ENCODE measurements at regions not wholly inside any gene's neighbourhood (a gene's known extent, or its start where the extent isn't known, plus 50 kb on each side); places are given as distances from the start of the nearest gene placed in this dataset.
"Not testable (repeated sequence)": the region's sequence is repeated elsewhere in the genome, so short reads cannot be mapped to it uniquely, and the experiment has no call there.

DNA sequence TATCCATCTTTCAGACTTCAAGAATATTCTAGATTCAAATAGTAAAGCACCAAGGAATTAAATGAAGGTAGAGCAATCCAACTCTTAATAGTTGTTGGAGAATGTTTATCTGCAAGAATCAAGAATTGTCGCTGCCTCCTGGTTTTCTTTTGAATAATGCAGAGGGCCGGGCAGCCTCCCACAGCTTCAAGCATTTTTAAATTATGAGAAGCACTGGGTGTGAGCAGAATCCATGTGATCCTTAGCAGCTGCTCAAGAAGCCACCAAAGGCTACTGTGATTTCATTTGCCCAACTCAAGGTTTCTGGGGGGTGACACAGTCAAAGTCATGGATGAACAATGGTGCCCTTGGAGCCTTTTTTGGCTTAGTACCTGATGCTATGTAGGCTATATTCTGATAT is 374.9 kb downstream of the BCL2L11 start:
- not testable (repeated sequence) for H3K27ac ChIP-seq (ENCODE audit: low read length); H3K36me3 ChIP-seq (ENCODE audit: insufficient read depth, low read length); H2AFZ ChIP-seq (ENCODE audit: low read depth, low read length); H3K4me2 ChIP-seq (ENCODE audit: insufficient read depth, low read length); H3K4me3 ChIP-seq (ENCODE audit: low read depth in 1 of 2, low read length in 2 of 2); DNase-seq; H4K20me1 ChIP-seq (ENCODE audit: insufficient read depth, low read length); ATAC-seq (ENCODE audit: insufficient read depth, low read depth); H3K27me3 ChIP-seq (ENCODE audit: insufficient read depth, low read length, poor library complexity); H3K9me3 ChIP-seq (ENCODE audit: insufficient read depth, low read length, severe bottlenecking); H3K9ac ChIP-seq (ENCODE audit: low read depth, low read length)
- peaks cover 28% of the 10 kb centered on the region for H3K4me1 ChIP-seq (ENCODE audit: insufficient read depth, low read length)
- peaks cover 28% of the 10 kb centered on the region for H3K79me2 ChIP-seq (ENCODE audit: insufficient read depth, low read length)

DNA sequence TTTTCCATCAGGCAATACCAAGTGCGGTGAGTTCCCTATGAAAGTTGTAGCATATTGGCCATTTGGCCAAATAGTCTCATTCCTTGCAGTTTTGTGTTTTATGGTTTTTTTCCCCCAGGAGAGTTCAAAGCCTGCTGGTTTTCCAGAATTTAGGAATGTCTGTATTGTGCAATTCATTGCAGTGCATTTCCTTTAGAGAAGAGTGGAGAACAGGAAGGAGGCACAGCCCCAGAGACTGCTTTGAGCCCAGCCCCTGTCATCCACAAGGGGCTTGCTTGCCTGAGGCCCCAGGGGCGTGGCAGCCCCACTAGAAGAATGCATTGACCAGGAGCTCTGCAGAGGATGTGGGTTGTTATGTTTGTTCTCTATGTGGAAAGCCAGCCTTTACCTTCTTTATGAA is 375.5 kb downstream of the BCL2L11 start:
- Histone ChIP-seq H3K4me1 (ENCODE audit: insufficient read depth, low read length) (peaks cover 25% of the 10 kb centered on the region), H3K79me2 (ENCODE audit: insufficient read depth, low read length) (peaks cover 25% of the 10 kb centered on the region)
- not testable (repeated sequence) for H3K4me3 ChIP-seq (ENCODE audit: low read depth in 1 of 2, low read length in 2 of 2); H3K27me3 ChIP-seq (ENCODE audit: insufficient read depth, low read length, poor library complexity); H3K9ac ChIP-seq (ENCODE audit: low read depth, low read length); H3K9me3 ChIP-seq (ENCODE audit: insufficient read depth, low read length, severe bottlenecking); H3K27ac ChIP-seq (ENCODE audit: low read length); H4K20me1 ChIP-seq (ENCODE audit: insufficient read depth, low read length); H3K4me2 ChIP-seq (ENCODE audit: insufficient read depth, low read length); H3K36me3 ChIP-seq (ENCODE audit: insufficient read depth, low read length); H2AFZ ChIP-seq (ENCODE audit: low read depth, low read length)
- peak; percentile 26; the same call in 2 of the 3 replicates for ATAC-seq (ENCODE audit: insufficient read depth, low read depth)
- peak; percentile 60 for DNase-seq

DNA sequence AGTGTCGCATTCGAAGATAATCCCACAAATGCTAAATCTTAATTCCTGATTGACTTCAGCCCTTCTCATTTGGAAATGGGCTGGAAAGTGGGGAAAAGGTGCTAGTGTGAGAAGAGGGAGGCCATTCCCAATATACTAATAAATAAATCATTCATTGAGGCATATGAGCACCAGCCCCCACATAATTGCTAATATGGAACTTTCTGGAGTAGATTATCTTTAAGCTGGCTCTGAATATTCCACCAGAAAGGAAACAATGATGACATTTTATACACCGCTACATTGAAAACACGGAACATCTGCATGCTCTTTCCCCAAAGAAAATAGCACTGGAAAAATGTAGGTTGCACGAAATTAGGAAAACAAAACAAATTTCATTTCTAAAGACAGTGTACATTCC is 376.1 kb downstream of the BCL2L11 start:
- H3K79me2 ChIP-seq (ENCODE audit: insufficient read depth, low read length) = peaks cover 19% of the 10 kb centered on the region
- not testable (repeated sequence) for ATAC-seq (ENCODE audit: insufficient read depth, low read depth); H4K20me1 ChIP-seq (ENCODE audit: insufficient read depth, low read length); H3K4me3 ChIP-seq (ENCODE audit: low read depth in 1 of 2, low read length in 2 of 2); DNase-seq; H3K4me2 ChIP-seq (ENCODE audit: insufficient read depth, low read length); H3K36me3 ChIP-seq (ENCODE audit: insufficient read depth, low read length); H3K27me3 ChIP-seq (ENCODE audit: insufficient read depth, low read length, poor library complexity); H3K27ac ChIP-seq (ENCODE audit: low read length); H3K9me3 ChIP-seq (ENCODE audit: insufficient read depth, low read length, severe bottlenecking); H2AFZ ChIP-seq (ENCODE audit: low read depth, low read length); H3K9ac ChIP-seq (ENCODE audit: low read depth, low read length)
- H3K4me1 ChIP-seq (ENCODE audit: insufficient read depth, low read length) = peaks cover 20% of the 10 kb centered on the region

DNA sequence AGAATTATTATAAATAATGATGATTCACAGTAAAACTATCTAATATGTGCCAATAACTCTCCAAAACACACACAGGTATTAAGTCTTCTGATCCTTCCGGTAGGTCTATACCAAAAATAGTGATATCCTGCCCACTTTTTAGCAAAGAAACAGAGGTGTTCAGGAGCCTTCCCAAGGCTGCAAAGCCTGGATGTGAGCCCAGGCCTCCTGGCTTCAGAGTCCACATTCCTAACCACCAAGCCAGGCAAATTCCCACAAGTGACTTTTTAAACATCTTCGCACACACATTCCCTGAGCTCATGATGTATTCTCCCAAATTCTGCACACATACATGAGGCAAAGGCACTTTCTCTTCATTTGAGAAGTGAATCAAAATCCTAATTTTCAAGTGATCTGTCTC is 376.6 kb downstream of the BCL2L11 start:
- Histone ChIP-seq H3K79me2 (ENCODE audit: insufficient read depth, low read length) (peaks cover 15% of the 10 kb centered on the region), H3K4me1 (ENCODE audit: insufficient read depth, low read length) (peaks cover 18% of the 10 kb centered on the region)
- H3K27me3 ChIP-seq (ENCODE audit: insufficient read depth, low read length, poor library complexity); H3K9me3 ChIP-seq (ENCODE audit: insufficient read depth, low read length, severe bottlenecking); H3K36me3 ChIP-seq (ENCODE audit: insufficient read depth, low read length); H2AFZ ChIP-seq (ENCODE audit: low read depth, low read length); H3K9ac ChIP-seq (ENCODE audit: low read depth, low read length); H4K20me1 ChIP-seq (ENCODE audit: insufficient read depth, low read length); H3K4me3 ChIP-seq (ENCODE audit: low read depth in 1 of 2, low read length in 2 of 2); H3K27ac ChIP-seq (ENCODE audit: low read length); H3K4me2 ChIP-seq (ENCODE audit: insufficient read depth, low read length); ATAC-seq (ENCODE audit: insufficient read depth, low read depth); DNase-seq: not testable (repeated sequence)

DNA sequence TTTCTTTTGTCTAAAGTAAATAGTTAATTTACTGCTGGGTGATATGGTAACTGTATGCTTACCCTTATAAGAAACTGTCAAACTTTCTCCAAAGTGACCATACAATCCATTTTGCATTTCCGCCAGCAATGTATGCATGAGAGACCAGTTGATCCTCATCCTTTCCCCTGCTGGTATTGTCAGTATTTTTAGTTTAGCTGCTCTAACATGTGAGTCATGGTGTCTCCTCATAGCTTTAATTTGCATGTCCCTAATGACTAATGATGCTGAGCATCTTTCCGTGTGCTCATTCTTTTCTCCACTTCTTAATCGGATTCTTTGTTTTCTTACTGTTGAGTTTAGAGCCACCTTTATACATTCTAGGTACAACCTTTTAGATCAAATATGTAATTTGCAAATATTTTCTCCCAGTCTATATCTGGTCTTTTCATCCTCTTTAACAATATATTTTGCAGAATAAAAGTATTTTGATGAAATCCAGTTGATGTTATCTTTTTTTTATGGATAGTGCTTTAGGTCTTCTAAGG is 379.9 kb downstream of the BCL2L11 start:
- DNase-seq; H2AFZ ChIP-seq (ENCODE audit: low read depth, low read length); H3K27me3 ChIP-seq (ENCODE audit: insufficient read depth, low read length, poor library complexity); H3K4me2 ChIP-seq (ENCODE audit: insufficient read depth, low read length); H3K27ac ChIP-seq (ENCODE audit: low read length); H3K36me3 ChIP-seq (ENCODE audit: insufficient read depth, low read length); H3K9ac ChIP-seq (ENCODE audit: low read depth, low read length); H3K4me3 ChIP-seq (ENCODE audit: low read depth in 1 of 2, low read length in 2 of 2); H3K4me1 ChIP-seq (ENCODE audit: insufficient read depth, low read length); H3K9me3 ChIP-seq (ENCODE audit: insufficient read depth, low read length, severe bottlenecking); H4K20me1 ChIP-seq (ENCODE audit: insufficient read depth, low read length); H3K79me2 ChIP-seq (ENCODE audit: insufficient read depth, low read length); ATAC-seq (ENCODE audit: insufficient read depth, low read depth): not testable (repeated sequence)

DNA sequence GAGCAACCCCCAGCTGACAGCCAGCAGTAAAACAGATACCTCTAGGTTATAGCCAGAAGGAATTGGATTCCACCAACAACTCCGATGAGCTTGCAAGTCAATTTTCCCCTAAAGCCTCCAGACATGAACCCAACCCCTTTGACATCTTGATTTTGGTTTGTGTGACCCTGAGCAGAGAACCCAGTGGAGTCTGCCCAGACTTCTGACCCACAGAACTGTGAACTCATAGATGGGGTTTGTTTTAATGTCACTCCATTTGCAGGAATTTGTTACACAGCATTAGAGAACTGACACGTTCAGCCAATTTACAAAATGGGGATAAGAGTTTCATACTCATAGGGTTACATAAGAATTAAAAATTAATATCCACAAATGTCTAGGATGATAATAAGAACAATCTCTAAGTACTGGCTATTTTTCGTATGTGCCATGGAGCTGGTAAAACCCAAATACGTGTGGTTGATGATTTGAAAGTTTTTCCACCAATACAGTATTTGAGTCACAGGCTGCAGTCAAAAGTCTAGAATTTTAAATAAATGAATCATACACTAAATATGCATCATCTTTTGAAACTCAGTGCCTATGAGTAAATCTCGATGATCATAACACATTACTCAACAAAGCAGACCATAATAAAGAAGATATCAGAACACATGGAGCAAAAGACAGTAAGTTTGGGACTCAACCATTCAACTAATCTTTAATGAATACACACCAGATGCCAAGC is 380.0 kb downstream of the ANAPC1 start:
- ATAC-seq (ENCODE audit: insufficient read depth, low read depth); H3K4me1 ChIP-seq (ENCODE audit: insufficient read depth, low read length); DNase-seq; H3K27ac ChIP-seq (ENCODE audit: low read length); H4K20me1 ChIP-seq (ENCODE audit: insufficient read depth, low read length); H3K27me3 ChIP-seq (ENCODE audit: insufficient read depth, low read length, poor library complexity); H3K36me3 ChIP-seq (ENCODE audit: insufficient read depth, low read length); H3K4me3 ChIP-seq (ENCODE audit: low read depth in 1 of 2, low read length in 2 of 2); H2AFZ ChIP-seq (ENCODE audit: low read depth, low read length); H3K9me3 ChIP-seq (ENCODE audit: insufficient read depth, low read length, severe bottlenecking); H3K9ac ChIP-seq (ENCODE audit: low read depth, low read length); H3K4me2 ChIP-seq (ENCODE audit: insufficient read depth, low read length); H3K79me2 ChIP-seq (ENCODE audit: insufficient read depth, low read length): not testable (repeated sequence)

DNA sequence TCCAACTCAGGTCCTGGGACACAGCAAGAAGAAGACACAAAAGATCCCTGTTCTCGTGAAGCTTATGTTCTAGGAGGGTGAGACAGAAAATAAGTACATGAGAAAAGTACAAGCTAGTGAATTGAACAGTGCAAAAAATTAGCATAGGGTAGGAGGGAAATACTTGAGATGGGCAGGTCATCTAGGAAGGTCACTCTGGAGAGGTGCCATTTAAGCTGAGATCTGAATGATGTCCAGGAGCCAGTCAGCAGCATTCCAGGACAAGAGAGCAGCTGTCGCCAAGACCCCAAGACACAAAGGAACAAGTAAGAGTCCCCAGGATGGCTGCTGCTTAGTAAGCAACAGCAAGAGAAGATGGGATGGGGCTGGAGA is 379.4 kb downstream of the ANAPC1 start:
- H3K27ac ChIP-seq (ENCODE audit: low read length); H3K9ac ChIP-seq (ENCODE audit: low read depth, low read length); H3K27me3 ChIP-seq (ENCODE audit: insufficient read depth, low read length, poor library complexity); ATAC-seq (ENCODE audit: insufficient read depth, low read depth); H2AFZ ChIP-seq (ENCODE audit: low read depth, low read length); H3K4me1 ChIP-seq (ENCODE audit: insufficient read depth, low read length); H3K4me2 ChIP-seq (ENCODE audit: insufficient read depth, low read length); DNase-seq; H4K20me1 ChIP-seq (ENCODE audit: insufficient read depth, low read length); H3K79me2 ChIP-seq (ENCODE audit: insufficient read depth, low read length); H3K36me3 ChIP-seq (ENCODE audit: insufficient read depth, low read length); H3K9me3 ChIP-seq (ENCODE audit: insufficient read depth, low read length, severe bottlenecking); H3K4me3 ChIP-seq (ENCODE audit: low read depth in 1 of 2, low read length in 2 of 2): not testable (repeated sequence)

DNA sequence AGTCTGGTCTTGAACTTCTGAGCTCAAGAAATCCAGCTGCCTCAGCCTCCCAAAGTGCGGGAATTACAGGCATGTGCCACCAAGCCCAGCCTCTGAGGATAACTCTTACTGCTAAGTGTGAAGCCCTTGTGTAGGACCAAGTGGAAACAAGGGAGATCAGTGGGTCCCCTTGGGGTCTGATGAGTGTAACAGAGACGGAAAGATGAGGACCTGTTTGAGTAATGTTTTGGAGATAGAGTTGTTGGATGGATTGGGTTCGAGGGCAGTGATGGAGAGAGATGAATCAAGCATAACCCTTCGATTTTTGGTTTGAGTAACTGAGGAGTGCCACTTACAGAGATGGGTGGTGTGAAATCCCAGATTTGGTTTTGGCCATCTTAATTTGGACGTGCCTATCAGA is 378.7 kb downstream of the ANAPC1 start:
- H3K4me1 ChIP-seq (ENCODE audit: insufficient read depth, low read length); H3K9ac ChIP-seq (ENCODE audit: low read depth, low read length); DNase-seq; H3K9me3 ChIP-seq (ENCODE audit: insufficient read depth, low read length, severe bottlenecking); H3K79me2 ChIP-seq (ENCODE audit: insufficient read depth, low read length); H3K27me3 ChIP-seq (ENCODE audit: insufficient read depth, low read length, poor library complexity); ATAC-seq (ENCODE audit: insufficient read depth, low read depth); H3K36me3 ChIP-seq (ENCODE audit: insufficient read depth, low read length); H3K4me2 ChIP-seq (ENCODE audit: insufficient read depth, low read length); H4K20me1 ChIP-seq (ENCODE audit: insufficient read depth, low read length); H2AFZ ChIP-seq (ENCODE audit: low read depth, low read length); H3K4me3 ChIP-seq (ENCODE audit: low read depth in 1 of 2, low read length in 2 of 2); H3K27ac ChIP-seq (ENCODE audit: low read length): not testable (repeated sequence)
